GM12878 (cell line): ENCODE measurements at regions not wholly inside any gene's neighbourhood (a gene's known extent, or its start where the extent isn't known, plus 50 kb on each side); places are given as distances from the start of the nearest gene placed in this dataset.

Experiments
- ATAC-seq: fragments of 200-7000 bp; cut with Tn5 transposase; 3 replicates; pipeline ENCODE4 v1.9.1; 2020; ENCODE audit warnings: mild to moderate bottlenecking, moderate library complexity
- BruUV-seq: library from RNA; stranded (reverse); fragments of 400-500 nt; replicated peaks from 2 replicates; lab custom pipeline; 2021; lab: Mats Ljungman, UMichigan
- CTCF ChIA-PET: fragments of 300-600 bp; sonication (Branson Sonifier 250); formaldehyde crosslinking; extraction: SDS; loops from one replicate; lab custom pipeline; 2021; ENCODE audit warnings: inconsistent platforms; lab: Yijun Ruan, JAX
- POLR2A ChIA-PET: fragments of 350-600 bp; formaldehyde crosslinking; extraction: SDS; loops from one replicate; lab custom pipeline; 2021; ENCODE audit warnings: inconsistent platforms; lab: Charles Lee
- RAD21 ChIA-PET: fragments of 300-600 bp; sonication (Branson Sonifier 250); formaldehyde crosslinking; loops from one replicate; lab custom pipeline; 2023; ENCODE audit warnings: antibody characterized with exemption; ENCODE audit not compliant: unreplicated experiment; lab: Charles Lee
- SMC1A ChIA-PET: fragments of 300-600 bp; sonication (Branson Sonifier 250); formaldehyde crosslinking; loops from one replicate; lab custom pipeline; 2023; ENCODE audit not compliant: unreplicated experiment, uncharacterized antibody; lab: Charles Lee
- DNase-seq: peaks from one replicate; pipeline ENCODE4 v3.0.0-alpha.2; 2011; ENCODE audit warnings: low read depth, low spot score
- FAIRE-seq: peaks from 3 replicates; lab custom pipeline; 2011; peaks lifted over from hg19 to GRCh38; lab: Jason Lieb, UNC
- H2AFZ ChIP-seq: 2 replicates; pipeline ENCODE4 v1.6.0; 2011; ENCODE audit warnings: low read depth, low read length, control low read depth; ENCODE audit not compliant: control insufficient read depth
- H3K27ac ChIP-seq: 2 replicates; pipeline ENCODE4 v1.5.1; 2011; ENCODE audit warnings: control low read depth; ENCODE audit not compliant: control insufficient read depth, insufficient read depth
- H3K27me3 ChIP-seq, 2 experiments: replicated peaks in 1 of 2; 2 replicates each; pipeline versions ENCODE4 v1.6.0 to v1.6.1; 2011; ENCODE audit warnings: low read length in 1 of 2; ENCODE audit not compliant: control insufficient read depth in 2 of 2, insufficient read depth in 2 of 2
- H3K36me3 ChIP-seq, 2 experiments: 2 replicates each; pipeline ENCODE4 v1.5.1; 2011; ENCODE audit warnings: low read length in 1 of 2; ENCODE audit not compliant: control insufficient read depth in 2 of 2, insufficient read depth in 2 of 2
- H3K4me1 ChIP-seq: 2 replicates; pipeline ENCODE4 v1.6.1; 2011; ENCODE audit warnings: mild to moderate bottlenecking, low read length, moderate library complexity, mixed read lengths; ENCODE audit not compliant: control insufficient read depth, insufficient read depth
- H3K4me2 ChIP-seq: 2 replicates; pipeline ENCODE4 v1.6.0; 2011; ENCODE audit warnings: control low read depth; ENCODE audit not compliant: control insufficient read depth, insufficient read depth
- H3K4me3 ChIP-seq: fragments of 200-600 bp; sonication (generic); 2 replicates; pipeline ENCODE4 v1.5.1; 2016
- H3K79me2 ChIP-seq: 2 replicates; pipeline ENCODE4 v1.6.0; 2011; ENCODE audit warnings: low read length; ENCODE audit not compliant: control insufficient read depth, insufficient read depth
- H3K9ac ChIP-seq: 2 replicates; pipeline ENCODE4 v1.8.0; 2011; ENCODE audit warnings: low read length, control low read depth, mixed read lengths; ENCODE audit not compliant: control insufficient read depth, insufficient read depth
- H3K9me3 ChIP-seq: replicated peaks from 3 replicates; pipeline ENCODE4 v1.5.1; 2011; ENCODE audit warnings: mild to moderate bottlenecking, low read length; ENCODE audit not compliant: control insufficient read depth, insufficient read depth
- H4K20me1 ChIP-seq: 2 replicates; pipeline ENCODE4 v1.6.0; 2011; ENCODE audit not compliant: control insufficient read depth, insufficient read depth
- JUNB ChIP-seq: IDR thresholded peaks from 2 replicates; pipeline ENCODE4 v1.6.1; 2016; ENCODE audit warnings: antibody characterized with exemption, mild to moderate bottlenecking
- NR2F1 ChIP-seq: fragments of 450-650 bp; conservative IDR thresholded peaks from 2 replicates; pipeline ENCODE4 v1.6.1; 2017; ENCODE audit warnings: mild to moderate bottlenecking
- SIX5 ChIP-seq: IDR thresholded peaks from 2 replicates; pipeline ENCODE4 v1.6.1; 2011; ENCODE audit warnings: mild to moderate bottlenecking, low read depth, low read length, moderate library complexity; ENCODE audit not compliant: severe bottlenecking
- SRF ChIP-seq, 2 experiments: IDR thresholded peaks; 2 replicates each; pipeline ENCODE4 v1.6.1; 2011; ENCODE audit warnings: low read depth in 2 of 2, low read length in 2 of 2, mild to moderate bottlenecking in 1 of 2, moderate library complexity in 1 of 2
- ZBTB33 ChIP-seq: fragments of 450-650 bp; IDR thresholded peaks from 2 replicates; pipeline ENCODE4 v1.6.1; 2017; ENCODE audit warnings: mild to moderate bottlenecking
- ZBTB4 ChIP-seq: fragments of 450-650 bp; formaldehyde crosslinking; IDR thresholded peaks from 2 replicates; pipeline ENCODE4 v1.4.0; 2022; ENCODE audit warnings: mild to moderate bottlenecking, moderate library complexity
- ZNF384 ChIP-seq: IDR thresholded peaks from 2 replicates; pipeline ENCODE4 v1.6.1; 2012; ENCODE audit warnings: low read depth, mild to moderate bottlenecking, low read length, improper control_type of control experiment, borderline replicate concordance
- WGBS: methylation state at CpG from one replicate; pipeline ENCODE4 v1.1.6; 2016; ENCODE audit warnings: low lambda C conversion rate; ENCODE audit not compliant: insufficient replicate concordance, insufficient coverage; ENCODE audit errors: missing lambda C conversion rate; 5-methylcytosine and 5-hydroxymethylcytosine counted together
- in situ Hi-C: fragments of 300-500 bp; cut with MboI; formaldehyde crosslinking; loops from 9 replicates; pipeline ENCODE4 v1.14.3; 2018; ENCODE audit warnings: mixed read lengths
- intact Hi-C: fragments of 100-400 bp; cut with micrococcal nuclease; formaldehyde crosslinking; loops from one replicate; pipeline ENCODE4 v1.14.2; 2022; ENCODE audit not compliant: unreplicated experiment

- H3K4me2 ChIP-seq = no peak overlapping the region
- H4K20me1 ChIP-seq = no peaks in the 10 kb centered on the region
- no peak overlapping the region for H2AFZ ChIP-seq
- ChIA-PET CTCF (no interaction called here), RAD21 (no interaction called here), POLR2A (no interaction called here), SMC1A (interaction anchor here (0.6 kb wide), 1 partner anchor 15 kb away, joined by 3 read pairs; no protein-coding TSS in a partner anchor)
- FAIRE-seq (no peak), ATAC-seq (no peak), DNase-seq (no peak)
- H3K4me3 ChIP-seq = no peak overlapping the region
- no peak overlapping the region for H3K9ac ChIP-seq
- BruUV-seq = no TSS peak
- H3K27ac ChIP-seq = no peak overlapping the region
- intact Hi-C loops (no loop called here), in situ Hi-C loops (no loop called here)
- H3K36me3 ChIP-seq = no peaks in the 10 kb centered on the region
- H3K9me3 ChIP-seq = no peaks in the 10 kb centered on the region; the same call in 1 of the 3 replicates
- TF ChIP-seq ZNF384 (no peak), ZBTB4 (CRISPR knock-in tag) (no peak), JUNB (no peak), NR2F1 (no peak), SRF (IDR thresholded peaks at IDR 0.05; ENCODE audit: low read depth in 2 of 2, low read length in 2 of 2) (no peak), ZBTB33 (no peak), SIX5 (no peak)
- H3K27me3 ChIP-seq = no peaks in the 10 kb centered on the region
- no peaks in the 10 kb centered on the region for H3K79me2 ChIP-seq
- WGBS = 54% methylated on average over 5 of the region's 5 CpGs
- no peaks in the 10 kb centered on the region for H3K4me1 ChIP-seq
These were observed 85.6 kb upstream of the SPOPL start for GRCh38 chr2:138415985-138416384.
